ENCODE measurements at regions not wholly inside any gene's neighbourhood (a gene's known extent, or its start where the extent isn't known, plus 50 kb on each side); places are given as distances from the start of the nearest gene placed in this dataset.

DNA sequence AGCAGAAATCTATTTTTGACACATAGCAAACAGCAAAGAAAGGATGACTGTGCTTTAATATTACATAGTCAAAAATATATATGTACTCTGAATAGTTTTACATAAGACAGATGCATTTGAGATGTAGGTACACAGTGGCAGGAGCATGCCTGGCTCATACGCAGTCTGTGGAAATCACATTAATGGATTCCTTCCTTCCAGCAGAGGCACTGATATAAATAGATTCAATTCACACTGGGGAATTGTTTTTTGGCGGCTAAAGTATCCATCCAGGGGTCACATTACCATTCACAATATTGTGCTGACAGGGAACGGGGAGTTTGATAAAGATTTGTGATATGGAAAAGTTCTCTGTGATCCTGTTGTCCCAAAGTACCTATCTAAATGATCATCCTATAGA, 72.5 kb upstream of the AGR3 start:
- CTCF ChIA-PET = interaction anchor here (1.1 kb wide), 1 partner anchor 15 kb away, joined by 3 read pairs; no protein-coding TSS in a partner anchor
- no peak for TF ChIP-seq RFX5 (IDR thresholded peaks at IDR 0.05; ENCODE audit: low read depth, low read length)
- TF ChIP-seq SPI1 (IDR thresholded peaks at IDR 0.05; ENCODE audit: borderline replicate concordance, insufficient read depth, low read depth, low read length) = no peak
- TF ChIP-seq PAX5 (IDR thresholded peaks at IDR 0.05; ENCODE audit: borderline replicate concordance, low read depth, low read length) = no peak
- no peak for TF ChIP-seq JUNB (IDR thresholded peaks at IDR 0.05)
- no peak for TF ChIP-seq PAX8 (IDR thresholded peaks at IDR 0.05)
- TF ChIP-seq, protein P1, sequence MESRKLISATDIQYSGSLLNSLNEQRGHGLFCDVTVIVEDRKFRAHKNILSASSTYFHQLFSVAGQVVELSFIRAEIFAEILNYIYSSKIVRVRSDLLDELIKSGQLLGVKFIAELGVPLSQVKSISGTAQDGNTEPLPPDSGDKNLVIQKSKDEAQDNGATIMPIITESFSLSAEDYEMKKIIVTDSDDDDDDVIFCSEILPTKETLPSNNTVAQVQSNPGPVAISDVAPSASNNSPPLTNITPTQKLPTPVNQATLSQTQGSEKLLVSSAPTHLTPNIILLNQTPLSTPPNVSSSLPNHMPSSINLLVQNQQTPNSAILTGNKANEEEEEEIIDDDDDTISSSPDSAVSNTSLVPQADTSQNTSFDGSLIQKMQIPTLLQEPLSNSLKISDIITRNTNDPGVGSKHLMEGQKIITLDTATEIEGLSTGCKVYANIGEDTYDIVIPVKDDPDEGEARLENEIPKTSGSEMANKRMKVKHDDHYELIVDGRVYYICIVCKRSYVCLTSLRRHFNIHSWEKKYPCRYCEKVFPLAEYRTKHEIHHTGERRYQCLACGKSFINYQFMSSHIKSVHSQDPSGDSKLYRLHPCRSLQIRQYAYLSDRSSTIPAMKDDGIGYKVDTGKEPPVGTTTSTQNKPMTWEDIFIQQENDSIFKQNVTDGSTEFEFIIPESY (IDR thresholded peaks at IDR 0.05) = no peak
- no peak for TF ChIP-seq FOXM1 (IDR thresholded peaks at IDR 0.05; ENCODE audit: low read depth, low read length)
- no peak for TF ChIP-seq KLF5 (IDR thresholded peaks at IDR 0.05; ENCODE audit: partially characterized antibody)
- no peak for TF ChIP-seq EZH2 (IDR thresholded peaks at IDR 0.05; ENCODE audit: borderline replicate concordance, control insufficient read depth, low read depth, low read length)
- TF ChIP-seq RAD51 (IDR thresholded peaks at IDR 0.05) = no peak
- TF ChIP-seq HSF1 (IDR thresholded peaks at IDR 0.05; ENCODE audit: low read depth, low read length) = no peak
- no peak for TF ChIP-seq ZNF207 (IDR thresholded peaks at IDR 0.05; ENCODE audit: borderline replicate concordance)
- no peak for TF ChIP-seq CBX5 (IDR thresholded peaks at IDR 0.05; ENCODE audit: low read depth)
- TF ChIP-seq RUNX3 (IDR thresholded peaks at IDR 0.05; ENCODE audit: low read length) = no peak
- TF ChIP-seq SMAD5 (IDR thresholded peaks at IDR 0.05; ENCODE audit: low read depth) = no peak
- no peak for TF ChIP-seq GABPA (IDR thresholded peaks at IDR 0.05; ENCODE audit: low read depth)
- no peak for TF ChIP-seq YY1 (IDR thresholded peaks at IDR 0.05; ENCODE audit: low read depth, low read length)
- TF ChIP-seq TARDBP (IDR thresholded peaks at IDR 0.05; ENCODE audit: borderline replicate concordance) = no peak
- 52% methylated on average over 3 of the region's 3 CpGs for WGBS (ENCODE audit: insufficient coverage, insufficient replicate concordance, low lambda C conversion rate, missing lambda C conversion rate)
- H3K9ac ChIP-seq (ENCODE audit: control insufficient read depth, insufficient read depth, low read length) = no peak overlapping the region
- DNase-seq (ENCODE audit: low read depth, low spot score) (no peak), FAIRE-seq (no peak), ATAC-seq (no peak)
- H3K4me1 ChIP-seq (ENCODE audit: control insufficient read depth, insufficient read depth, low read length) = no peaks in the 10 kb centered on the region
- H3K9me3 ChIP-seq (replicated peaks; ENCODE audit: control insufficient read depth, insufficient read depth, low read length) = no peaks in the 10 kb centered on the region
- RAD21 ChIA-PET (ENCODE audit: unreplicated experiment) = no interaction called here
- H3K27me3 ChIP-seq (replicated peaks in 1 of 2; ENCODE audit: control insufficient read depth in 2 of 2, insufficient read depth in 2 of 2, low read length in 1 of 2) = no peaks in the 10 kb centered on the region; a peak in 1 of 4 replicates
- H3K4me2 ChIP-seq (ENCODE audit: control insufficient read depth, insufficient read depth) = no peak overlapping the region
- H3K79me2 ChIP-seq (ENCODE audit: control insufficient read depth, insufficient read depth, low read length) = no peaks in the 10 kb centered on the region
- H3K27ac ChIP-seq (ENCODE audit: control insufficient read depth, insufficient read depth) = no peak overlapping the region
- no peak overlapping the region for H2AFZ ChIP-seq (ENCODE audit: control insufficient read depth, low read depth, low read length)
- H4K20me1 ChIP-seq (ENCODE audit: control insufficient read depth, insufficient read depth) = no peaks in the 10 kb centered on the region
- intact Hi-C loops (cut with micrococcal nuclease; ENCODE audit: unreplicated experiment) (no loop called here), in situ Hi-C loops (cut with MboI) (no loop called here)
- SMC1A ChIA-PET (ENCODE audit: uncharacterized antibody, unreplicated experiment) = no interaction called here
- H3K36me3 ChIP-seq (ENCODE audit: control insufficient read depth in 2 of 2, insufficient read depth in 2 of 2, low read length in 1 of 2) = no peaks in the 10 kb centered on the region
- no peak overlapping the region for H3K4me3 ChIP-seq
- POLR2A ChIA-PET = no interaction called here
- BruUV-seq (replicated peaks) = no TSS peak
